Stomach smooth muscle (tissue), 2 donors: ENCODE measurements at regions not wholly inside any gene's neighbourhood (a gene's known extent, or its start where the extent isn't known, plus 50 kb on each side); places are given as distances from the start of the nearest gene placed in this dataset.

Source experiments
- H3K27ac ChIP-seq: one replicate; pipeline ENCODE4 v1.7.0; 2013; ENCODE audit warnings: mild to moderate bottlenecking, low read length, inconsistent platforms
- H3K27me3 ChIP-seq, 2 donors: one replicate each; pipeline ENCODE4 v1.7.0; 2013; ENCODE audit warnings: low read length in 2 of 2; ENCODE audit not compliant: insufficient read depth in 2 of 2, control insufficient read depth in 1 of 2
- H3K36me3 ChIP-seq, 2 donors: one replicate each; pipeline ENCODE4 v1.7.0; 2013; ENCODE audit warnings: low read length in 2 of 2; ENCODE audit not compliant: control insufficient read depth in 2 of 2, insufficient read depth in 2 of 2
- H3K4me1 ChIP-seq: one replicate; pipeline ENCODE4 v1.7.0; 2013; ENCODE audit warnings: low read length; ENCODE audit not compliant: control insufficient read depth, insufficient read depth
- H3K4me3 ChIP-seq, 2 donors: one replicate each; pipeline ENCODE4 v1.7.0; 2013; ENCODE audit warnings: low read length in 2 of 2
- H3K9ac ChIP-seq, 2 donors: one replicate each; pipeline ENCODE4 v1.7.0; 2013; ENCODE audit warnings: low read length in 2 of 2, mild to moderate bottlenecking in 1 of 2
- H3K9me3 ChIP-seq, 2 donors: one replicate each; pipeline ENCODE4 v1.7.0; 2013; ENCODE audit warnings: low read length in 2 of 2; ENCODE audit not compliant: control insufficient read depth in 2 of 2
- donor health status: healthy.
- donor health status: Pancreatic carcinoma.

- no peaks in the 10 kb centered on the region for H3K9me3 ChIP-seq
- H3K4me1 ChIP-seq = no peaks in the 10 kb centered on the region
- H3K36me3 ChIP-seq = no peaks in the 10 kb centered on the region
- H3K27me3 ChIP-seq = no peaks in the 10 kb centered on the region
- H3K4me3 ChIP-seq = no peak overlapping the region
- no peak overlapping the region for H3K27ac ChIP-seq
- H3K9ac ChIP-seq = no peak overlapping the region
These were observed 442.1 kb downstream of the TLE4 start for GRCh38 chr9:80013891-80014290.

- Histone ChIP-seq H3K4me3 (no peak overlapping the region), H3K27me3 (no peaks in the 10 kb centered on the region), H3K36me3 (no peaks in the 10 kb centered on the region), H3K9me3 (no peaks in the 10 kb centered on the region), H3K4me1 (no peaks in the 10 kb centered on the region), H3K9ac (no peak overlapping the region), H3K27ac (no peak overlapping the region)
These were observed 441.0 kb downstream of the TLE4 start for GRCh38 chr9:80012557-80013330.

DNA sequence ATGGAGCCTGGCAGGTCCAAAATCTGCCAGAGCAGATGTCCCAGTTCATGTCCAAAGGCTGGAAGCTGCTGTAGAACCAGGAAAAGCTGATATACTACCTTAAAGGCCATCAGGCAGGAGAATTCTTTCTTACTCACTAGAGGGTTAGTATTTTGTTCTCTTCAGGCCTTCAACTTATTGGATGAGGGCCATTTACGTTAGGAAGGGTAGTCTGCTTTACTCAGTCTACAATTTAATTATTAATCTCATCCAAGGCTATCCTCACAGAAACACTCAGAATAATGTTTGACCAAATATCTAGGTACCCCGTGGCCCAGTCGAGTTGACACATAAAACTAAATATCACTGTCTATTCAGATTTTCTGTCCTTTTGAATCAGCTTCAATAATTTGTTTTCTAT, 437.4 kb downstream of the TLE4 start:
- peaks cover 6% of the 10 kb centered on the region for H3K4me1 ChIP-seq
- no peaks in the 10 kb centered on the region for H3K27me3 ChIP-seq
- no peak overlapping the region for H3K27ac ChIP-seq
- H3K36me3 ChIP-seq = no peaks in the 10 kb centered on the region
- no peaks in the 10 kb centered on the region for H3K9me3 ChIP-seq
- H3K4me3 ChIP-seq = no peak overlapping the region
- H3K9ac ChIP-seq = no peak overlapping the region

DNA sequence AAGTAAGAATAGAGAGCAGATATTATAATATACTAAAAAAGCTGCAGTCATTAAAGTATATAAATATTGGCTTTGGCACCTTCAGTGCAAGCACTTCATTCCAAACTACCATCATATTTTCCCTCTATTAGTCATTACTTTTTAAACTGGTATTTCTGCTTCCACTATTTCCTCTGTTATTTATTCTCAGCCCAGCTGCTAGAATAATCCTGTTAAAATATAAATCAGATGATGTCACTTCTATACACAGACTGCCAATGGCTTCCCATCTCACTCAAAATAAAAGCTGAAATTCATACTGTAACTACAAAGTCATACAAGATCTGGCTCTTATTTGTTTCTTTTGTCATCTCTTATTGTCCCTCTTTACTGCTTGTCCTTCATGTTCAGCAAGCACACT, 432.9 kb downstream of the TLE4 start:
- Histone ChIP-seq H3K27ac (no peak overlapping the region), H3K4me3 (no peak overlapping the region), H3K9ac (no peak overlapping the region), H3K27me3 (no peaks in the 10 kb centered on the region), H3K9me3 (no peaks in the 10 kb centered on the region), H3K4me1 (peaks cover 6% of the 10 kb centered on the region), H3K36me3 (no peaks in the 10 kb centered on the region)

- no peak overlapping the region for H3K27ac ChIP-seq
- H3K4me3 ChIP-seq = no peak overlapping the region
- no peak overlapping the region for H3K9ac ChIP-seq
- H3K4me1 ChIP-seq = no peaks in the 10 kb centered on the region
- no peaks in the 10 kb centered on the region for H3K9me3 ChIP-seq
- no peaks in the 10 kb centered on the region for H3K36me3 ChIP-seq
- H3K27me3 ChIP-seq = no peaks in the 10 kb centered on the region
These were observed 418.8 kb downstream of the TLE4 start for GRCh38 chr9:79990536-79990935.

- Histone ChIP-seq H3K4me1 (peaks cover 2% of the 10 kb centered on the region), H3K9me3 (no peaks in the 10 kb centered on the region), H3K9ac (no peak overlapping the region), H3K4me3 (no peak overlapping the region), H3K27me3 (no peaks in the 10 kb centered on the region), H3K36me3 (no peaks in the 10 kb centered on the region), H3K27ac (no peak overlapping the region)
These were observed 417.3 kb downstream of the TLE4 start for GRCh38 chr9:79989079-79989478.

GRCh38 chr9:79988126-79988525, 416.4 kb downstream of the TLE4 start:
- H3K36me3 ChIP-seq = no peaks in the 10 kb centered on the region
- no peak overlapping the region for H3K27ac ChIP-seq
- no peak overlapping the region for H3K4me3 ChIP-seq

DNA sequence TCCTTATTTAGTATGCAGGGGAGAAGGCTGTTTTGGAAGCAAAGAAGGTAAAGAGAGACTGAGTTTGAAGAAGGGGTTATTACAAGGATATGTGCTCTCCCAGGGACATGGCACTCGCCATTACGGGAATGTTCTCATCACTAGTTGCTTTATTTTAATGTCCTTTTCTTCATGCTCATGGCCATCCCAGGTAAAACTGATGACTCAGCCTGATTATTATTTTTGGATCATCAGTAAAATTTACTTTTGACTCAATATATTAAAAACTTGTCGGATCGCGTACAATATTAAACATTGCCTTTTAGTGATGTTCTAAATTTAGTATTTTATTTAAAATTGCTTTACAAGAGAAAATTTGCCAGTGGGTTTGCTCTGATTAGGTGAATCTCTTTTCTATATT, 414.7 kb downstream of the TLE4 start:
- Histone ChIP-seq H3K27ac (no peak overlapping the region), H3K9me3 (no peaks in the 10 kb centered on the region), H3K9ac (no peak overlapping the region), H3K4me1 (peaks cover 2% of the 10 kb centered on the region), H3K27me3 (no peaks in the 10 kb centered on the region), H3K4me3 (no peak overlapping the region), H3K36me3 (no peaks in the 10 kb centered on the region)

More at GRCh38 chr9:79988126-79988525, 416.4 kb downstream of the TLE4 start:
- Histone ChIP-seq H3K9ac (no peak overlapping the region), H3K4me1 (peaks cover 2% of the 10 kb centered on the region), H3K9me3 (no peaks in the 10 kb centered on the region), H3K27me3 (no peaks in the 10 kb centered on the region)

DNA sequence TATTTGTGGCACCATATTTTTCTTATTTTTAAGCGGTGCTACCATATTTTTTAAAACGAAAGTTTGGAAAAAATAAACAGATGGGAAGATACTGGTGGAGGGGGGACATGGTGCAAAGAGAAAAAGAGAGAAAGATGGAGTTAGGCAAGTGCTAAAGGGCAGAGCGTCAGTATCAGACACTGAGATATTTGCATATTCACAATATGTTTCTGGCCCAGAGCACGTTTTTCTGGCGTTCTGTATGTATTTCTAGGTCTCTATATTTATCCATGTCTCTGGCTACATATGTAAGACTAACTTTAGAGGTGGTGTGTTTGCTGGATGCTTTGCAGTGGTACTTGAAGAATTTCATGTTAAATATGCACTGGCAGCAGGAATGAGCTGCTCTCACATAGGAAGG, 414.0 kb downstream of the TLE4 start:
- Histone ChIP-seq H3K27ac (no peak overlapping the region), H3K27me3 (no peaks in the 10 kb centered on the region), H3K4me3 (no peak overlapping the region)

GRCh38 chr9:79985264-79985663, 413.5 kb downstream of the TLE4 start:
- H3K4me3 ChIP-seq = no peak overlapping the region
- H3K9me3 ChIP-seq = no peaks in the 10 kb centered on the region
- H3K4me1 ChIP-seq = peaks cover 2% of the 10 kb centered on the region
- H3K27ac ChIP-seq = no peak overlapping the region
- no peak overlapping the region for H3K9ac ChIP-seq
- H3K36me3 ChIP-seq = no peaks in the 10 kb centered on the region
- no peaks in the 10 kb centered on the region for H3K27me3 ChIP-seq

More for the DNA sequence above, 414.0 kb downstream of the TLE4 start:
- Histone ChIP-seq H3K36me3 (no peaks in the 10 kb centered on the region), H3K9me3 (no peaks in the 10 kb centered on the region), H3K4me1 (peaks cover 2% of the 10 kb centered on the region), H3K9ac (no peak overlapping the region)

DNA sequence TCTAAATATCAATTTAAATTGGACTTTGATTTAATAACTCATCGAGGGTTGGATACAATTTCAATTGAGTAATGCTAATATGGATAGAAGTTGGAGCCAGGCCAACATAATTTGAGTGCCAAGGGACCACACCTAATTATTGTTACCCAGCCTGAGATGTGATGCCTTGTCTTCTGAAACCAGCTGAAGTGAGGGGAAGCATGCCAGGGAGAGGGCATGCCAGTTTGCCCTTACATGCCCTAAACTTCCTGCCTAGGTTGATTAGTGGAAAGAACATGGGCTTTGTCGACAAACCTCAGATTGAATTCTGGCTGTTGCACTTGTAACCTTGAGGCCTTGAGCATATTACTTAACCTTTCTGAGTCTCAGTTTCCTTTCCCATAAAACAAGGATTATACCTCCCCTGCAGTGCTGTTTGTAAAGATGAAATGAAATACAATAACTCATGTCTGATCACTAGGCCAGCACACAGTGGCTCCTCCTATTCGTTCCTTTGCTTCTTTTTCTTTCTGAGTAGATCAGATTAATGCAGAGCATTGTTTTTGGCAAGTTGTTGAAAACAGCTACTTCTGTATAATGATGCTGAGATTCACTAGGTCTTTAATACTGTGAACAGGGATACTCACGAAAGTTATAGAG, 412.8 kb downstream of the TLE4 start:
- no peaks in the 10 kb centered on the region for H3K27me3 ChIP-seq
- H3K36me3 ChIP-seq = no peaks in the 10 kb centered on the region
- no peak overlapping the region for H3K27ac ChIP-seq
- peaks cover 2% of the 10 kb centered on the region for H3K4me1 ChIP-seq
- no peaks in the 10 kb centered on the region for H3K9me3 ChIP-seq
- H3K9ac ChIP-seq = no peak overlapping the region
- H3K4me3 ChIP-seq = no peak overlapping the region
